IPS-15b (cell line): ENCODE measurements at regions not wholly inside any gene's neighbourhood (a gene's known extent, or its start where the extent isn't known, plus 50 kb on each side); places are given as distances from the start of the nearest gene placed in this dataset.

Source experiments
- H3K27me3 ChIP-seq: one replicate; pipeline ENCODE4 v1.6.1; 2013; ENCODE audit warnings: low read length; ENCODE audit not compliant: control insufficient read depth, insufficient read depth
- H3K36me3 ChIP-seq: one replicate; pipeline ENCODE4 v1.6.1; 2013; ENCODE audit warnings: low read length; ENCODE audit not compliant: control insufficient read depth, insufficient read depth
- H3K4me1 ChIP-seq: one replicate; pipeline ENCODE4 v1.6.1; 2013; ENCODE audit warnings: mild to moderate bottlenecking, low read length; ENCODE audit not compliant: control insufficient read depth, insufficient read depth
- H3K4me3 ChIP-seq: one replicate; pipeline ENCODE4 v1.5.1; 2013; ENCODE audit warnings: low read depth, low read length
- H3K9ac ChIP-seq: one replicate; pipeline ENCODE4 v1.6.1; 2013; ENCODE audit warnings: low read depth, mild to moderate bottlenecking, low read length
- H3K9me3 ChIP-seq: one replicate; pipeline ENCODE4 v1.6.1; 2013; ENCODE audit warnings: mild to moderate bottlenecking, low read length; ENCODE audit not compliant: control insufficient read depth, insufficient read depth

DNA sequence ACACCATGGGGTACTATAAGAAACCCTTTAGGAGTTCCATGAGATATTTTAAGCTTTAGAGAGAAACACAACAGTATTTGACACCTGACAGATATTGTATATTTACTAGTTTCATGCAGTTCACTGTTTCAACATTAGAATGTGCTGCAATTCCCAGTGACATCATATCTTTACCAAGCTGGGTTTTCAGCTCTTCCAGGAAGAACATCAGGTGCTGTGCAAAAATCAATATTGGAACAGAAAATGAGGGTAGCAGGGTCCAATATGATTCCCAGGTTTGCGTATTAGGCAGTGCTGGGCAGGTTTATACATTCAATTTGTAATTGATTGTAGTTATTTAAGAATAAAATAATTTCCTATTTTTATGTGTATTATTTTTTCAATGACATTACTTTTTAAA lies 500.0 kb upstream of the EPHA7 start:
- no peaks in the 10 kb centered on the region for H3K27me3 ChIP-seq
- no peaks in the 10 kb centered on the region for H3K4me1 ChIP-seq
- no peak overlapping the region for H3K4me3 ChIP-seq
- H3K9ac ChIP-seq, result no peak overlapping the region
- H3K36me3 ChIP-seq, result no peaks in the 10 kb centered on the region
- H3K9me3 ChIP-seq, result no peaks in the 10 kb centered on the region

DNA sequence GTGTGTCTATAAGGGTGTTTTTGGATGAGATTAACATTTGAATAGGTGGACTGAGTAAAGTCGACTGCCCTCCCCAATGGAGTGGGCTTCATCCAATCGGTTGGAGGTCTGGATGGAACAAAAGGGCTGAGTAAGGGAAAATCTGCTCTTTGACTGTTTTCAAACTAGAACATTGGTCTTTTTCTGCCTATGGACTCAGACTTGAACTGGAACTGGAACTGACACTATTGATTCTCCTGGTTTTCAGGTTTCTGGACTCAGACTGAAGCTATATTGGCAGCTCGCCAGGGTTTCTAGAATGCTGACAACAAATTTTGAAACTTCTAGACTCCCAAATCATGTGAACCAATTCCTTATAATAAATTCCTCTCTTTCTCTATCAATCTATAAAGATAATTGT lies 498.9 kb upstream of the EPHA7 start:
- no peaks in the 10 kb centered on the region for H3K9me3 ChIP-seq
- no peak overlapping the region for H3K4me3 ChIP-seq
- no peaks in the 10 kb centered on the region for H3K4me1 ChIP-seq
- H3K36me3 ChIP-seq, result no peaks in the 10 kb centered on the region
- H3K9ac ChIP-seq, result no peak overlapping the region
- no peaks in the 10 kb centered on the region for H3K27me3 ChIP-seq

DNA sequence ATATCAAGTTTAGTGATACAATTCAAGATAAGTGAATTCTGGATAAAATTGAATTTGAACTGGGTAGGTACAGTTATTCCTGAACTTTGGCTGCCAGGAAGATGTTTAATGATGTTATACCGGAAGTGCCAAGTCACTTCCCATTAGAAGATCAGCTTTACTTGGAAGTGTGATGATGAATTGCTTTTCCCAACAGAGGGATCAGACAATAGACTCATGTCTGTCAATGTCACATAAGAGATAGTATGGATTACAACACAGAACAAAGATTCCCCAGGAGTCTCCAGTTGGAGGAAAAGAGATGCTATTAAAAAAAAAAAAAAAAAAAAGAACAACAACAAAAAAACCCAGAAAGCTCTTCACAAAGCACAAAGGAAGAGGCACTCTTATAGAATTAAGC lies 497.9 kb upstream of the EPHA7 start:
- no peaks in the 10 kb centered on the region for H3K9me3 ChIP-seq
- no peak overlapping the region for H3K4me3 ChIP-seq
- no peaks in the 10 kb centered on the region for H3K4me1 ChIP-seq
- no peaks in the 10 kb centered on the region for H3K27me3 ChIP-seq
- H3K9ac ChIP-seq, result no peak overlapping the region
- no peaks in the 10 kb centered on the region for H3K36me3 ChIP-seq

DNA sequence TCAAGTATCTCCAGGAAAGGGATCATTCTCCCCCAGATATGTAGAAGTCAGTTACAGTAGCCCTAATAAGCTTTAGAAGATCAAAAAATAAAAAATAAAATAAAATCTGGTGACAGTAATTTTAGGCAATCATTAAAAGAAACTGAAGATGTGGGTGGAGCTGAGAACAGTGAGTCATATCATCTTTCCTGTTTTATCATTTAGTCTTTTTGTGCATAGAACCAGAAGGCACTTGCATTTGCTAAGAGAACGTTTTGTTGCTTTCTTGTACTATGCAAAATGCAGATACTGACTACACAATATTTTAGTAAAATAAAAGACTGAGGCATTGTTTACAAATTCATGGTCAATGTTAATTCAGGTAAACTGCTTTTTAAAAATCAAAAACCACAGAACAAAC lies 497.4 kb upstream of the EPHA7 start:
- no peak overlapping the region for H3K4me3 ChIP-seq
- H3K36me3 ChIP-seq, result no peaks in the 10 kb centered on the region
- H3K27me3 ChIP-seq, result no peaks in the 10 kb centered on the region
- H3K9ac ChIP-seq, result no peak overlapping the region
- H3K9me3 ChIP-seq, result no peaks in the 10 kb centered on the region
- no peaks in the 10 kb centered on the region for H3K4me1 ChIP-seq

DNA sequence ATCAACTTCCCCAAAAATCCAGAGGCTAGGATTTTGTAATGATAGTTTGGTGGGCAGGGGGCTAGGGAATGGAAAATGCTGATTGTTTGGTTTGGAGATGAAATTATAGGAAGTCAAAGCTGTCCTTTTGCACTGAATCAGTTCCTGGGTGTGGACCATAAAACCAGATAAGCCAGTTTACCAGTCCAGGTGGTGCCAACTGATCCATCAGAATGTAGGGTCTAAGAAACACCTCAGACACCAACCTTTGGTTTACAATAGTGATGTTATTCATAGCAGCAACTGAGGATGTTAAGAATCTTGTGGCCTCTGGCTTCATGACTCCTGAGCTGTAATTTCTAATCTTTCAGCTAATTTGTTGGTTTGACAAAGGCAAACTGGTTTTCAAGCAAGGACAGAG lies 496.6 kb upstream of the EPHA7 start:
- Histone ChIP-seq H3K9ac (no peak overlapping the region), H3K27me3 (no peaks in the 10 kb centered on the region), H3K4me3 (no peak overlapping the region), H3K9me3 (no peaks in the 10 kb centered on the region), H3K4me1 (no peaks in the 10 kb centered on the region), H3K36me3 (no peaks in the 10 kb centered on the region)

DNA sequence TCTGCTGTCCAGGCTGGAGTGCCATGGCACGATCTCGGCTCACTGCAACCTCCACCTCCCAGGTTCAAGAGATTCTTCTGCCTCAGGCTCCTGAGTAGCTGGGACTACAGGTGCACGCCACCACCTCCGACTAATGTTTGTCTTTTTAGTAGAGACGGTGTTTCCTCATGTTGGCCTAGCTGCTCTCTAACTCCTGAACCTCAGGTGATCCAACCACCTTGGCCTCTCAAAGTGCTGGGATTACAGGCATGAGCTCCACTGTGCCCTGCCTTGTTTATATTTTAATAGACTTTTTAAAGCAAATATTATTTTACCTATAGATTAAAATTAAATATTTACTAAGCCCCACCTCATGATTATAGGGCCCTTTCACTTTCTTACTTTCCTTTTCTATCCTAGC lies 483.2 kb upstream of the EPHA7 start:
- Histone ChIP-seq H3K27me3 (no peaks in the 10 kb centered on the region), H3K9me3 (peaks cover 10% of the 10 kb centered on the region), H3K4me3 (no peak overlapping the region), H3K36me3 (no peaks in the 10 kb centered on the region), H3K4me1 (no peaks in the 10 kb centered on the region), H3K9ac (no peak overlapping the region)

DNA sequence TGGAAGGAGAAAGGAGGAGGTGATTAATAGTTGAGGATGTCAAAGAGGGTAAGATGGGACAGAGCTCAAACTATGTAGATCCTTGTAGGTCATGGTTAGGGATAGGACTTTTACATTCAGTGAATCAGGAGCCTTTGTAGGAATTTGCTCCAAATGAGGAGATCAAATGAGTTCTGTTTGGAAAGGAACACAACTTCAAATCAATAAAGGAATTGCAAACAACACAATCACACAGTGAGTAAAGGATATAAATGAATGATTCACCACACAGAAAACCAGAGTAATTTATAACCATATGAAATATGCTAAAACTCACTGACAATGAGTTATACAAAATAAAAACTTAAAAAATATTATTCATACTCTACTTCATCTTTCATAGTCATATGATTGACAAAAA lies 480.8 kb upstream of the EPHA7 start:
- Histone ChIP-seq H3K27me3 (no peaks in the 10 kb centered on the region), H3K4me1 (no peaks in the 10 kb centered on the region), H3K9me3 (peaks cover 9% of the 10 kb centered on the region), H3K4me3 (no peak overlapping the region), H3K9ac (no peak overlapping the region), H3K36me3 (no peaks in the 10 kb centered on the region)

DNA sequence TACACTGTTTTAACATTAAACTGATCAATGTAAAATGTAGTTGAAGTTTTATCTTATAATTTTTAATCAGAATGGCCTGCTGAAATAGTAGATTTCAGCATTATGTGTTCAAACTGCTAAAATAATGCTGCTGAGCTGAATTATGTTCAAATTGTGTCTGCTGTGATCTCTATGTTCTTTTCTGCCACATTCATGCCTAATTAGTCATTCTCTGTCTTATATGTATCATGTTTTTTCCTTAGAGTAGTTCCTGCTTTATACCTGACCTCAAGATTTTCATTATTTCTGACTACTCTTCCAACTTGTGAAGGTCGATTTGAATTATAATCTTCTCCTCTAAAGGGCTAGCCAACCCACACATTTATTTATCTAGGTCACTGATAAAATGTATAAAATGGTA lies 476.7 kb upstream of the EPHA7 start:
- H3K4me3 ChIP-seq, result no peak overlapping the region
- H3K27me3 ChIP-seq, result no peaks in the 10 kb centered on the region
- H3K4me1 ChIP-seq, result no peaks in the 10 kb centered on the region
- no peak overlapping the region for H3K9ac ChIP-seq
- H3K36me3 ChIP-seq, result no peaks in the 10 kb centered on the region
- no peaks in the 10 kb centered on the region for H3K9me3 ChIP-seq

DNA sequence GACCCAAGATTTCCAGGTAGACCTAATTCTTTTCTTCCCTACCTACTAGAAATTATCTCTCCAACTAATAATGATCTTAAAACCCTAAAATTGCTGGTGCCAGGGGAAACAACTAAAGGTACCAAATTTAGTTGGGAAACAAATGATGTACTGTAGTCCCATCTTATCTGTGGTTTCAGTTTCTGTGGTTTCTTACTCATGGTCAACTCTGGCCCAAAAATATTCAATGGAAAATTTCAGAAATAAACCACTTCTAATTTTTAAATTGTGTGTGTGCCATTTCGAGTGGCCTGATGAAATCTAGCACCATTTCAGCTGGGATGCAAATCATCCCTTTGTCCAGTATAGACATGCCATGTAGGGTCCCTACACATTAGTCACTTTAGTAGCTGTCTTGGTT lies 475.2 kb upstream of the EPHA7 start:
- H3K36me3 ChIP-seq, result no peaks in the 10 kb centered on the region
- no peaks in the 10 kb centered on the region for H3K9me3 ChIP-seq
- H3K4me1 ChIP-seq, result no peaks in the 10 kb centered on the region
- H3K27me3 ChIP-seq, result no peaks in the 10 kb centered on the region
- H3K4me3 ChIP-seq, result no peak overlapping the region
- H3K9ac ChIP-seq, result no peak overlapping the region

DNA sequence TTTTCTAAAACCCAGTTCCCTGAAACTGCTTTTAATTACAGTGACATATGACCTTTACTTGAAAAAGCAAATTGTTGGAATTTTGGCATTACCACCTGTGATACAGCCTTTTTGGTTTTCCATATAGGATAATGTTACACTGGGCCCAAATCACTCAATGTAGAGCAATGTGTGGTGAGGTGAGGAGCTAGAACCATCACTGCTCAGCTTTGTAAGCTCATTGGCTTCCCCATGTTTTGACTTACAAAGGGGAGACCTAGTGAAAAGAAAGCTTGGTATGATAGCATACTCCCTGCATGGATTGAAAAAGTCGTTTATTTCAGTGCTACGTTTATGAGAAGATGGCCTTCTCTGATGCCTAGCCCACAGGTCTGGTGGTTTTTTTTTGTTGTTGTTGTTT lies 470.4 kb upstream of the EPHA7 start:
- H3K4me1 ChIP-seq, result no peaks in the 10 kb centered on the region
- no peaks in the 10 kb centered on the region for H3K36me3 ChIP-seq

DNA sequence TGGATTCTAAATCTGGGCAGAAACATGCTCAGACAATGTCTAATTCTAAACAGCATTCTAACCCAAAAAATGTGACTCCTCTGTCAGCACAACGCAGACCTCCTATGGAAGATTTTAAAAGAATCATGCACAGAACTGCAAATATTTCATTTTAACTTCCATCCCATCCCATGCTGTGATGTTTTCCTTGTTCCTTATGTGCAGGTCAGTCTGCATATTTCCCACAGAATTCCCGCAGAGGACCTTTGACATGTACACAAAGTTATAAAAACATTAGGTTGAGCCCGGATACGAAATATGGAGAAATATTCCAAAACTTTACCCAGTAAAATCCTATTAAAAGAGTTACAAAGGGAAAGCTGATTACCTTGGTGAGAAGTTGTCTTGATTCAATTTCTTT lies 467.1 kb upstream of the EPHA7 start:
- H3K4me1 ChIP-seq, result no peaks in the 10 kb centered on the region
- no peaks in the 10 kb centered on the region for H3K27me3 ChIP-seq
- no peak overlapping the region for H3K9ac ChIP-seq

More for the DNA sequence above, 470.4 kb upstream of the EPHA7 start:
- Histone ChIP-seq H3K9ac (no peak overlapping the region), H3K4me3 (no peak overlapping the region), H3K27me3 (no peaks in the 10 kb centered on the region), H3K9me3 (no peaks in the 10 kb centered on the region)

DNA sequence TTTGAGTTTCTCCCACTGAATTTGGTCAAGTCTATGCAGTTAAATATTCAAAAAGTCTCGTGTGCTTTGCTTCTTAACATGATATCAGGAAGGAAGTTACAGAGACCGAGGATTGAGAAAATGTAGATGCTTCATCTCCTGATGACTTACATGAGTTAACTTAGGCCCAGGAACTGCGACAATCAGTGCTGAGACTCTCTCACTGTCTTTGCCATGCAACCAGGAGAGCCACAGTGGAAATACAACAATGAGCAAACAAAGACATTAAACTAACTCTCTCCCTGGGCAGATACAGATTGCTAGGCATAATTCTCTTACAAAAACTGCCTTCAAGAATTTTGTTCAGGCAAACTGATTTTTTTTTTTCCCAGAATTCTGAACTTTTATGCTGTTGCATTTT lies 440.6 kb upstream of the EPHA7 start:
- Histone ChIP-seq H3K9me3 (no peaks in the 10 kb centered on the region), H3K9ac (peak overlapping the region; percentile 10), H3K4me1 (peaks cover 25% of the 10 kb centered on the region), H3K27me3 (no peaks in the 10 kb centered on the region), H3K4me3 (no peak overlapping the region), H3K36me3 (no peaks in the 10 kb centered on the region)

More for the DNA sequence above, 467.1 kb upstream of the EPHA7 start:
- H3K9me3 ChIP-seq, result no peaks in the 10 kb centered on the region
- no peak overlapping the region for H3K4me3 ChIP-seq
- no peaks in the 10 kb centered on the region for H3K36me3 ChIP-seq

DNA sequence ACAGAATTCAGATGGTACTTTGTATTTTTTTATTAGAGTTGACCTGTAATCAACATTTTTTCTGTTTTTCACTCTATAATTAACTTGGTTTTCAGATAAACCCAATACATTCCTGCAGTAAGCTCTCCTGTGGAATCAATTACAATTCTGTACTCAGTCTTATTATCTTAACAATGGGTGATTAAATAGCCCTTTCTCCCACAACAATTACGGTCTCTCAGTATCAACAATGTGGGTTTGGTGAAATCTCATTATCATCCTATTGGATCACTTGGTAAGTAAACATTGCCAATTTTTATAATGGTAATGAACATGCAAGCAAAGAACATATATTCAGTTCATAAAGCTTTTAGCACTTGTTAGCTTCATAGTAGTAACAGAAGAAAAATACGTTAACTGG lies 438.9 kb upstream of the EPHA7 start:
- H3K9me3 ChIP-seq, result no peaks in the 10 kb centered on the region
- H3K4me3 ChIP-seq, result no peak overlapping the region
- H3K4me1 ChIP-seq, result peaks cover 25% of the 10 kb centered on the region
- H3K36me3 ChIP-seq, result no peaks in the 10 kb centered on the region
- no peak overlapping the region for H3K9ac ChIP-seq
- H3K27me3 ChIP-seq, result no peaks in the 10 kb centered on the region
